Right atrium auricular region (tissue), 2 donors: ENCODE measurements at regions not wholly inside any gene's neighbourhood (a gene's known extent, or its start where the extent isn't known, plus 50 kb on each side); places are given as distances from the start of the nearest gene placed in this dataset.

Experiments
- DNase-seq: peaks from one replicate; pipeline ENCODE4 v3.0.0-alpha.2; 2019; ENCODE audit warnings: low spot score
- H3K27ac ChIP-seq, 2 donors: fragments of 200-600 bp; sonication (generic); 1 replicate in 1 of 2; 2 replicates in 1 of 2; pipeline ENCODE4 v1.5.1; 2016 to 2019
- H3K27me3 ChIP-seq, 2 donors: fragments of 200-600 bp; sonication (generic); one replicate each; pipeline versions ENCODE4 v1.5.1 to v1.6.0; 2017 to 2019
- H3K36me3 ChIP-seq: fragments of 200-600 bp; sonication (generic); one replicate; pipeline ENCODE4 v1.5.1; 2016
- H3K4me1 ChIP-seq, 2 donors: fragments of 200-600 bp; sonication (generic); one replicate each; pipeline versions ENCODE4 v1.5.1 to v1.6.0; 2017 to 2019
- H3K4me3 ChIP-seq, 2 donors: fragments of 200-600 bp; sonication (generic); 1 replicate in 1 of 2; 2 replicates in 1 of 2; pipeline ENCODE4 v1.5.1; 2017 to 2019; ENCODE audit warnings: mild to moderate bottlenecking in 1 of 2, moderate library complexity in 1 of 2
- H3K9me3 ChIP-seq, 2 donors: fragments of 200-600 bp; sonication (generic); one replicate each; pipeline ENCODE4 v1.5.1; 2019
- CTCF ChIP-seq, 2 donors: fragments of 200-600 bp; sonication (generic); IDR thresholded peaks; one replicate each; pipeline ENCODE4 v1.5.1; 2019; ENCODE audit warnings: antibody characterized with exemption in 2 of 2

GRCh38 chr12:18151036-18151435, 61.0 kb upstream of the RERGL start:
- Histone ChIP-seq H3K27ac (no peak overlapping the region), H3K4me3 (no peak overlapping the region), H3K4me1 (no peaks in the 10 kb centered on the region), H3K36me3 (no peaks in the 10 kb centered on the region), H3K9me3 (no peaks in the 10 kb centered on the region), H3K27me3 (no peaks in the 10 kb centered on the region)
- DNase-seq = no peak
- no peak for TF ChIP-seq CTCF (IDR thresholded peaks at IDR 0.05)

GRCh38 chr12:18148961-18149360, 59.0 kb upstream of the RERGL start:
- no peak overlapping the region for H3K4me3 ChIP-seq
- H3K27ac ChIP-seq = no peak overlapping the region
- H3K9me3 ChIP-seq = no peaks in the 10 kb centered on the region
- no peak for TF ChIP-seq CTCF (IDR thresholded peaks at IDR 0.05)
- H3K36me3 ChIP-seq = no peaks in the 10 kb centered on the region
- DNase-seq = no peak
- H3K27me3 ChIP-seq = no peaks in the 10 kb centered on the region
- no peaks in the 10 kb centered on the region for H3K4me1 ChIP-seq

- no peak overlapping the region for H3K27ac ChIP-seq
- no peak for DNase-seq
- H3K27me3 ChIP-seq = no peaks in the 10 kb centered on the region
Observed at GRCh38 chr12:18146363-18146762, 56.4 kb upstream of the RERGL start.

GRCh38 chr12:18145924-18146323, 55.9 kb upstream of the RERGL start:
- Histone ChIP-seq H3K36me3 (no peaks in the 10 kb centered on the region), H3K4me3 (no peak overlapping the region), H3K27me3 (no peaks in the 10 kb centered on the region), H3K4me1 (no peaks in the 10 kb centered on the region), H3K27ac (no peak overlapping the region), H3K9me3 (no peaks in the 10 kb centered on the region)
- no peak for TF ChIP-seq CTCF (IDR thresholded peaks at IDR 0.05)
- no peak for DNase-seq

More at GRCh38 chr12:18146363-18146762, 56.4 kb upstream of the RERGL start:
- TF ChIP-seq CTCF (IDR thresholded peaks at IDR 0.05) = no peak
- no peak overlapping the region for H3K4me3 ChIP-seq
- no peaks in the 10 kb centered on the region for H3K36me3 ChIP-seq
- no peaks in the 10 kb centered on the region for H3K4me1 ChIP-seq
- H3K9me3 ChIP-seq = no peaks in the 10 kb centered on the region

GRCh38 chr12:18141048-18141982, 51.3 kb upstream of the RERGL start:
- no peak for DNase-seq
- Histone ChIP-seq H3K4me3 (no peak overlapping the region), H3K36me3 (no peaks in the 10 kb centered on the region), H3K9me3 (no peaks in the 10 kb centered on the region), H3K4me1 (no peaks in the 10 kb centered on the region), H3K27me3 (no peaks in the 10 kb centered on the region), H3K27ac (no peak overlapping the region)
- no peak for TF ChIP-seq CTCF (IDR thresholded peaks at IDR 0.05)
